HT-29 (cell line): ENCODE measurements at regions not wholly inside any gene's neighbourhood (a gene's known extent, or its start where the extent isn't known, plus 50 kb on each side); places are given as distances from the start of the nearest gene placed in this dataset.
"Not testable (repeated sequence)": the region's sequence is repeated elsewhere in the genome, so short reads cannot be mapped to it uniquely, and the experiment has no call there.

Source experiments
- DNase-seq: peaks from one replicate; pipeline ENCODE4 v3.0.0-alpha.2; 2015; ENCODE audit warnings: low spot score

DNA sequence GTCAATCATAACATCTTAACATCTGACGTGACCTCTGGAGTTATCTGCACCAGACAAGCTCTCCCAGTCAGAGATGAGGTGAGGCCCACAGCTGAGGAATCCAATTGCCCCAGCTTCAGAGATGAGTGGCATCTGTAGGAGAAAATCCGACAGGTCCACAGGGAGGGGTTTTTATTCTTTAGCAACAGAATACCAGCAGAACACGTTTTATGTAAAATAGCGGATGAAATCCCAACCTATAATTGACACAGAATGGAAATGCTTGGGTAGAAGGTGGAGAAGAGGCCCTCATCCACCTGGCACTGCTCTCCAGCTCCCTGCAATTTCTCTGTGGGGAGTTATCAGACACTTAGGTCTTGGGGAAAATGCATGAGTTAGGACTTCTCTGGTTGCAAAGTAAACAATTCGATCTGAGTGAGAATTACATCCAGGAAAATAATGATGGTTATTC is 144.2 kb upstream of the NRP1 start:
- no peak for DNase-seq

DNA sequence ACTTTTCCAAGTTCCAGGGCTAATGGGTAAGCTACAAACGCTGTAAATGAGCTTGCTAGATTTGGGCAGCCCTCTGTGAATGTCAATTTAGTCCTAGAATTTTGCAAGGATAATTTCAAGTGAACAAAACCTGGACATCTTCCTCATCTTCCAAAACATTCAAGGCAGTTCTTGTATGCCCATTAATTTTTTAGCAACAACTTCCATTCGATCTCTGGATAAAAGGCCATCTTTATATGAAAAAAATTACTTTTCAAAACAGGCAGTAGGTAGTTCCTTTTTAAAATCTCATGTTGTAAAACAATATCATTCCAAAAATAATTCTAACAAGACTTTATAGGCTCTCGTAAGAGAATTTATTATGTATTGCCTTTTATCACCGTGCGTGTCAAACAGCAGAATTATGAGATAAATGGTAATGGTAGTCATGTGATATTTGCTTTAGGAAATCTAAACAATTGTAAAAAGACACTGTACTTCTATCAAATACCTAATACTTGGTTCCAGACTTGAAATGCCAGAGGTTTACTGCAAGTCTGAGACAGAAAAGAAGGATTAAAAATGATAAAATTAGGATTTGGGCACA is 143.7 kb upstream of the NRP1 start:
- no peak for DNase-seq

DNA sequence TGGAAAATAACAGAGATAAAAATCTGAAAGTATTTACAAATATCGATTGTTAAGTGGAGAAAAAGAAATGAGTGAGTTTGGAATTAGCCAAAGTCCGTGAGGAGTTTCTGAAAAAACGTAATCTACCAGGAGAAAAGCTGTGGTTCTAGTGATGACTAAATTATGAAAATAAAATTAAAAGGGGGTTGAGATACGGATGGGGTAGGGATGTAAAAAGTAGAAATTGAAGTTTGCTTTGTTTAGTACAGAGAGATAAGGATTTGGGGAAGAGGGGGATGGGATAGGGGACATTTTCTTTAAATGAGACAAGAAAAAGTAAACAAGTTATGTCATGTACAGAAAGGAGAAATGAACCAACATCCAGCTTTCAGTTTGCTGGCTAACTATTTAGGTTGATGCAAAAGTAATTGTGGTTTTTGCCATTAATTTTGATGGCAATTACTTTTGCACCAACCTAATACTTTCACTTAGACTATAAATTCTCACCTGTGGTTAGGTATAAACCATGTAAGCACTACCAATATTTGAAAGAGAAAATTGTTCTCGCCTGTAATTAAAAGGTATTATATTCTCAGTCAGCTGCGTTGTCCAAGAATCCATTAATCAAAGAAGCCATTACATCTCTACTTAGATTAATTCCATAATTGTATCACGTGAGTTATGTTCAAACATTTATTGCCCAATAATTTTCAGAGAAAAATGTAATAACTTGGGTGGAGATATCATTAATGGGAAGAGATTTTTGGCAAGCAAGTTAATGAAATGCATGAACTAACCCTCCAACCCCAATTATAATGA is 143.0 kb upstream of the NRP1 start:
- DNase-seq: no peak

DNA sequence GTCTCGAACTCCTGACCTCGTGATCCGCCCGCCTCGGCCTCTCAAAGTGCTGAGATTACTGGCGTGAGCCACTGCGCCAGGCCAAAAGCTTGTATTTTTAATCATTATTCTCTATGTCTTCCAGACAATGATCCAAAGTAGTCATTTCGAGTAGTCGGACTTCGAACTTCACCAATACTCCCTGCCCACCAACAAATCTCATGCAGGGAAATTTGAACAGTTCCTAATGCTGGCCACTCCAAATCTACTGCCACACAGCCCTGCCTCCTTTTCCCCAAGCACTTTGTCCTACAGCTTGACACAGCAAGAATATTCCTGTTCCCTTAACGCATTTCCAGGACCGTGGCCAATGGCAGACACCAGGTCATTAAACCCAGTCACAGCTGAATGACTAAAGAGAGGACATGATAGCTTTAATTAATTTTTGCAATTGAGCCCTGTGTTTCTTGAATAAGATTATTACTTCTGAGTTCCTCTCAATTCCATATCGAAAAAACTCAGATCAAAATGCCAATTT is 142.3 kb upstream of the NRP1 start:
- DNase-seq: no peak

DNA sequence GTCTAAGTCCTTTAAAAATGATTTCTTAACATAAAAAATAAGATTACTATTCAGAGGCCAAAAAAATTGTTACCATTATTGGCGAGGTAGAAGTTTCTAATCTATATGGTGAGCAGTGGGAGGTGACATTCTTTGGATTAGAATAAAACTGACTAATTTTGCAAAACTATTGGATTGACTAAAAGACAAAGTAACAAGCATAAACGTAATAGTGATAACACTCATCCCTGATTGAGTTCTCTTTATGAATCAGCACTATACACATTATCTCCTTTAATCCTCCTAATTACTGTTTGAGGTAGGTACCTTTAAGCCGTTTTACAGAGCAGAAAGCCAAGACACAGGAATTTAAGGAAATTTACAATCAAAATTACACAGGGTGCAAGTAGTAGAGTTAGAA is 139.2 kb upstream of the NRP1 start:
- no peak for DNase-seq

DNA sequence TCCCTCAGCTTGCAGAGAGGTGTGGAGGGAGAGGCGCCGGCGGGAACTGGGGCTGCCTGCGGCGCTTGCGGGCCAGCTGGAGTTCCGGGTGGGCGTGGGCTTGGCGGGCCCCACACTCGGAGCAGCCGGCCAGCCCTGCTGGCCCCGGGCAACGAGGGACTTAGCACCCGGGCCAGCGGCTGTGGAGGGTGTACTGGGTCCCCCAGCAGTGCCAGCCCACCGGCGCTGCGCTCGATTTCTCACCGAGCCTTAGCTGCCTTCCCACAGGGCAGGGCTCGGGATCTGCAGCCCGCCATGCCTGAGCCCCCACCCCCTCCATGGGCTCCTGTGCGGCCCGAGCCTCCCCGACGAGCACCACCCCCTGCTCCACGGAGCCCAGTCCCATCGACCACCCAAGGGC is 133.5 kb upstream of the NRP1 start:
- DNase-seq: not testable (repeated sequence)

DNA sequence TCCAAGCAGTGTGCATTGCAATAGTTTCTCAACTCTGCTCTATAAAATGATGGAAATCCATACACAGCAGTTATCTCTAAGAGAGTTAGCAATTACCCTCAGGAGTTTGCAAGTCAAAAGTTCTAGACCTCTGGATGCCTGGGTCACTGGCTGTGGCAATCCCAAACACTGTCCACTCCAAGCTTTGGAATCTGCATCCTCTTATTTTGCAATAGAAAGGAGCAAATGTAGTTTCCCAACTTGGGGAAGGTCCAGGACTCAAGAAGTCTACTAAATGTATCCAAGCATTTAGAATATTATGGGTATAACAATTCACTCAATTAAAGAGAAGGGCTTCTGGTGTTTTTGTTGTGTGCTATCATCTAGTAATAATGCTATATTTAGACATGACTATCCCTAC is 131.3 kb upstream of the NRP1 start:
- no peak for DNase-seq

DNA sequence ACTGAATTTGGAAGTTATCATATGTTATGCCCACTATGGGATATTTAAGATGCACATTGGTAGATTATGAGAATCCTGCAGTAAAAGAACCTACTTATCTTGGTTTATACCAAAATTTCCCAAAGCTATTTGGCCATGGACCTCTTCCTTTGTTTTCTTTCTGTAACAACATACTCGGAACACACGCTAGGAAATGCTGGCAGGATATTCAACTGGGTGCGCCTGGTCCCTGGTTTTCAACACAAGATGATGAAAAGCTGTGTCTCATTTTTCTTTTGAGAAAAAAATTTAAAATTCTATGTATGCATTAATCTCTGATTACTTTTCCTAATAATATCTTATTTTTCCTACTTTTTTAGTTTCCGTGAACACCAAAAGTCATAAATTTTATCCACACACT is 128.5 kb upstream of the NRP1 start:
- DNase-seq: no peak

DNA sequence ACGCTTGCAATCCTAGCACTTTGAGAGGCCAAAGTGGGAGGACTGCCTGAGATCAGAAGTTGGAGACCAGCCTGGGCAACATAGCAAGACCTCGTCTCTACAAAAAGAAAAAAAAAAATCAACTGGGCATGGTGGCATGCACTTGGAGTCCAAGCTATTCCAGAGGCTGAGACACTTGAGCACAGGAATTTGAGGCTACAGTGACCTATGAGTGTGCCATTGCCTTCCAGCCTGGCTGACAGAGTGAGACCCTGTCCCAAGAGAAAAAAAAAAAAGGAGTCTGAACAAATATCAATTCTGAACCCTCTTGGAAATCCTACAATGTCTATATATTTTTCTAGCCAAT is 126.8 kb upstream of the NRP1 start:
- DNase-seq: no peak

DNA sequence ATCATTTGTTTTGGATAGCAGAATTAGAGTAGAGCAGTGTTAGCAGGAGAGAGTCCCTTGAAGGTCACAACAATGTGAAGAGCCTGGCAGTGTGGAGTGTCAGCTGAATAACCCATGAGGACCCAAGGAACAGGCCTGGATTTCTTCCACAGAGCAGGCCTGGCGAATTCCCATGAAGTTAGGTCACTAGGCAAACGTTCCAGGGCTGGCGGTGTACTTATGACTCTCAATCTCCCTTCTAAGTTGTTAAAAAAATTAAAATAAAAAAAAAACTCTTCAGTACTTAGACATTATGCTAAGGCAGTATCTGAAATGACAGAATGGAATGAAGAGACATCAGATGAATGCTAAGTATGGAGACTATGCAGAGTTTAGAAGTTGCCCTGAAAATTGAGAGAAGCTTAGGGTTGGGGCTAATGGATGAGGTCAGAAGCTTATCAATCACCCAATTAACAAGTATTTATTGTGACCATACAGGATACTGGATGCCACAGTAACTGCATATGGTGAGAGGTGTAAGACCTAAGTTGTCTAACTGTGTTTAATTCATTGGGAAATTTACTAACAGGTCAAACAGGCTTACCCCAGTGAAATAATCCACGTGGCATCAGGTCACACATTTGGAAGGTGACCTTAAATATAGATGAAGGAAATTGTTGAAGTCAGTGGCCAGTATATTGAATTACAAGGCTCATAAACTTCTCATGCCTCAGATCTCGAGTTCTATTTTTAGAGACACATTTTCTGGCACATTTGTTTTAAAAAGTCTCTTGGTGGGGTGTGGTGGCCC is 126.2 kb upstream of the NRP1 start:
- no peak for DNase-seq

DNA sequence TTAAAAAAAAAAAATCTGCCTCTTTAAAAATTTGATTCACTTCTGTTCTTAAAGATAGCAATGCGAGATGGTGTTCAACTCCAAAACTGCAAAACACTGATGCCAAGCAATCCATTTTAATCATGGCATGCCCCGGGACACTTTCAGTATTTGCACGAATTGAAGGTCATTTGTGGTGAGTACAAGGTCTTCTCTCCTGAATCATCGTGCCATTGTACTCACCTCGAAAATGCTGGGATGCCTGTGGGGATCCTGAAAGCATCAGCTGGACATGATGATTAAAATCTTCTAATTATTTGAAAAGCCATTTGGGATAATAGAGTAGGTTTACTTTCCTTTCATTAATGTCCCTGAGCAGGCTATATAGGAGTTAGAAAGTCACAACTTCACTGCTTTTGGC is 125.1 kb upstream of the NRP1 start:
- DNase-seq: no peak

DNA sequence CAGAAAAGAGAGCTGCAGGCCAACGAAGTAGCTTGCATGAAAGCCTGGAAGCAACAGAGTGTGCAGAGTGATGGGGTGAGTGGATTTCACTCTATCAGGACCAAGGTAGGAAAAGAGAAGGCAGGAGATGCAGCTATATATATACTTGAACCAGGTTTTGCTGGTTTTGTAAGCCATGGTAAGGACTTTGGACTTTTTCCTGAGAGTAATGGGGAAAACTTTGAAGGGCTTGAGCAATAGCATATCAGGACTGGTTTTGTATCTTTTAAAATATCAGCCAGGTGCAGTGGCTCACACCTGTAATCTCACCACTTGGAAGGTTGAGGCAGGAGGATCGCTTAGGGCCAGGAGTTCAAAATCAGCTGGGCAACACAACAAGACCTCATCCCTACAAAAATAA is 120.6 kb upstream of the NRP1 start:
- peak; percentile 9 for DNase-seq

DNA sequence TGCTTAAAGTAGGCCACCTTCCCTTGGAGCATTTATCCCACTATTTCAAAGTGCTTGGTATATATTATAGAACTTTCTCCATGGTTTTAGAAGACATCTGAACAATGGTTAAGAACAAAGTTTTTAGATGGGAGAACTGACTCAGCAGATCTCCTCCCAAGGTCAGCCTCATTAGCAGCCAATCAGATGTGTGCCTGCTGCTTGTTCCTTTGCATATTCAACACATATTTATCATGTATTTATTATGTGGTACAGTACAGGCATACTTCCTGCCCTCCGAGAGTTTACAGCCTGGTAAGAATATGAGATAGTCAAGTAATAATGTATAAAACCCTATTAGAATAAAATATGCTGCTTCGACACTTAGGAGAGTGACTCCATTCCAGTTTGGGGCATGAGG is 120.1 kb upstream of the NRP1 start:
- no peak for DNase-seq

DNA sequence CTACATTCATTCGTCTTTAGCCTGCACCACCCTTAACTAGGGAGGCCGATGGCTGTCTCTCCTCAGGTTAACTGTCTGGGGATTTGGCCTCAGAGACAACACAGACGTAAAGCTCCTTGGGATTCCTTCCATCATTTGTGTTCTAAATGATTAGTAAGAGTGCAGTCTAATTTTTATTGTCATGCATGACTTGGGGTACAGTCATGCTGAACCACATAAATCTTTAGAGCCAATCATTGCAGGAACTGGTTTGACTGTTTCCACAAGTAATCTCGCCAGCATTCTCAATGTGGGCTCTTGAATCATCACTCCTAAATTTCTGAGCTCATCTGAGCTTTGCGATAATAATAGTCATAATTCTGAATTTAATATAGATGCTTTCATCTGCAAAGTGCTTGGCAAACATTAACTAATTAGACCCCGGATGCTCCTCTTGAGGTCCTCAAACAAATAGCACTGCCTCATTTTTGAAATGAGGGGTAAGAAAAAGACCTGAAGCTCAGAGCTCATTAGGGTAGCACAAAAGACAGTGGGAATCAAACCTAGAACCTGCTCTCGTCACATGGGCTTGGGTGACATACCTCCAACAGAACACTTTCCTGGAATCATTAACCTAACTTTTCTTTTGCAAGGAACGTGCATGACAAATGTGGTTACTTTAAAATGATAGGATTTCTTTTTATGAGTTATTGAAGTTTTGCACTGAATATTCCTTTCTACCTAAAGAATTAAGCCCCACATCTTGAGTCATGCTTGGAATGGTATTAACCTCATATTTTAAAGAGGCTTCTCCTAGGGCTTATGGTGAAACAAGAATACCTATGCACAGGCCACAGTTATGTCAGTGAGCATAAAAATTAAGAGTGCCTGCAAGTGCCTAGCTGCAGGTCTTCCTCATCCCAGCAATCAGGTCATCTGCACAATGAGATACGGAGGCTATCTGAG is 118.9 kb upstream of the NRP1 start:
- no peak for DNase-seq

DNA sequence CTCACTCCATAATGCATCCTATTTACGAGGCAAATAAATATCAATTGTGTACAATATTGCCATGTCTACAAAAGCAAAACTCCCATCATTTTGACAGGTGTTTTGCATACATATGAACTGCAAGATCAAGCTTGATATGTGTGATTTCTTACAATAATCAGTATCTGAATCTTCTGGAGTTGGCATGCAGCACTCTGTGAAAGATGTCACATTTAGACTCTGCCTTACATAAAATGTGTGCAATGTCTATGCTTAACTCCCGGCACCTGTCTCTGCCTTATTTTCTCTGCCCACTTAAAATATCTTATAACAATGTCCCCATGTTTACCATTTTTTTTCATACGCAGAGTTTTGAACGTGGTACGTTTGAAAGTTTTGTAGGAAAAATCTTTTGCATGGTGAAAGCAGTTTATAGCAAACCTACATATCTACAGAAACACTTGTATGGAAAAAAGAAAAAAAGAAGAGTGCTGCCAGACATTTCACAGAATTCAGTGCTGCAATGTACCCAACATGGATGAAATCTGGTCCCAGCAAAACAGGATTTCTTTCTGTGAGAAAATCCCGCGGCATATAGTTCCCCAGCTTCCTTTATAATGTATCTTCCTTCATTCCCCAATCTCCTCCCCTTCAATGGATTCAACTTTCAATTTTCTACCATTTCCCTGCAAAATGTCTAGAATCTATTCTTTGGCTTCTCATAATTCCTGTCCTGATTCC is 114.1 kb upstream of the NRP1 start:
- DNase-seq: no peak

DNA sequence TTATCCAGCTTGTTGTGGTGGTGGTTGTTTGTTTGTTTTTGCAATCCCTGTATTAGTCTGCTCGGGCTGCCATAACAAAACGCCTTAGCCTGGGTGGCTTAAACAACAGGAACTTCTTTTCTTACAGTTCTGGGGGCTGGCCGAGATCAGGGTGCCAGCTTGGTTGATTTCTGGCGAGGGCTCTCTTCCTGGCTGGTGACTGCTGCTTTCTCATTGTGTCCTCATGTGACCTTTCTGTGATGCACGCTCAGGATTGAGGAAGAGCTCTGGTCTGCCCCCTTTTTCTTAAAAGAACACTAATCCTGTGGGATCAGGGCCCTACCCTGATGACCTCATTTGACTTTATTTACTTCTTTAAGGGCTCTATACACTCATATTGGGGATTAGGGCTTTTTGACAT is 107.1 kb upstream of the NRP1 start:
- DNase-seq: no peak

DNA sequence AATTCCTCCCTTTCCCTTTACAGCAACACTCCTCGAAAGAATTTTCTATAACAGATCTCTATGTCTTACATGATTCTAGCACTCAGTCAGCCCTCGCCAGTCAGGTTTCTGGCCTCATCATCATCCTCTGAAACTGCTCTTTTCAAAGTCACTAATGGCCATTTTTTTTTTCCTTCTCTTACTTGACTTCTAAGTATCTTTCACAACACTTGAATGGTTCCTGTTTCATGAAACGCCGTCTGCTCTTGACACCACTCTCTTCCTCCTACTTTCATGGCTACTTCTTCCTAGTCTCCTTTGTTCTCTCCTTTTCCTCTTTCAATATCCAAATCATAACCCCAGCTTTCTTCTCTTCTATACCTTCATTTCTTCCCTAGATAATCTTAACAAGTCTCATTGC is 100.5 kb upstream of the NRP1 start:
- no peak for DNase-seq

DNA sequence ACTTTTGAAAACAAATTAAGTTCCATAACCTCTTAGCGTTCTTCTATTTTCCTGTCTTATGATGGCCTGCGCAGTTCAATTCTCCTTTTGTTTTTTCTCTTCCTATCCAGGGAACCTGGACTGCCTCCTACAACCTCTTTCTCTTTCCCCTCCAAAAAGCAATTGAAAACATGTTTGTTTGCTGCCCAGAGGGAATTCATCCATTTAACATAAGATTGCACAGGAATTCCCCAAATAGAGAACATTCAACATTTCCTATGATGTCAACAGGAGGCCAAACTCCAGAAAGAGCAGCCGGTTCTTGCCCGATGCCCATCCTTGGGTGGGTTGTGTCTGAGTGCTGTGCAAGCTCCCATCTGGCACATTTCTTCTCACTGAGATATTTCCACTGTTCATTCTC is 94.2 kb upstream of the NRP1 start:
- no peak for DNase-seq

DNA sequence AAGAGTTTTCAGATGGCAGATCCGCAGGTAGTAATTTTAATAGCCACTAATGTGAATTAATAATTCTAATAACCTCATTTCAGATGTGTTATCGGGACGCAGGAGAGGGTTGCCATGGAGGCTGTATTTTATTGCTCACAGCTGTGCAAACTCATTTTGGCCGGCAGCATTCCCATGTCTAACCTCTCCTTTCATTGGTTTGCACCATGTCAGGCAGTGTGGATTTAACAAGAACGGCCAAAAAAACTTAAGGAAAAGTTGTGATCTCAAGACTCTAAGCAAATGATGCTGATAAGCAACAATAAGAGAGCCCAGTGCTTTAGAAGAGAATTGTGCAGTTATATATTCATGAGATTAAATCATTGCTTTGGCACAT is 88.7 kb upstream of the NRP1 start:
- no peak for DNase-seq

DNA sequence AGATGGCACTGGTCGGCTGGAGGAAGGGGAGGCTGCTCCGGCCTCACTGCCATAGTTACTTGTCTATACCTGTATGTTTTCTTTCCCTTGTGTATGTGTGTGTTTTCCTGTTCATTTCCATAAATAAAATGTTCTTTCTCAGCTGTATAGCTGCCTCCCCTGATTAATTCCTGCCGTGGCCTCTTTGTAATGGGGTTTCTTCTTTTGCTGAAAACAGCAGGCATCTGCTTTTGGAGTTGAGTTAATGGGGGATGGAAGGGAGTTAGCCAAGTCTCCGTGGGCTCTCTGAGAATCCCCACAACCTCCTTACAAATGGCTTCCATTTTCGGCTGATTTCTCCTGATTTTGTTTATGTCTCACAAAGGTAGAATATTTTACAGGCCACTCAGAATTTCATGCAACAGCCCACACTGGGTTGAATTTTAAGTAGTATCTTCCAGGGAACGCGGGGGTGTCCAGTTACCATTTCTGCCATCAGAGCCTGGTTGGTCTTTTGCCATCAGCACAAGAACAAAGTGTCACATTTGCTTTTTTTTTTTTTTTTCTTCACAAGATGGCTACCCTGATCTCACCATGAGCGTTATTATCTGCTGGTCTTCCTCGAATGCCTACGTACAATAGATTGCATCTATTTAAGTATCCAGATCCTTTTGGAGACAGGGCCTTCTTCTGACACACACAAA is 88.1 kb upstream of the NRP1 start:
- DNase-seq: no peak
